ENCODE measurements at regions not wholly inside any gene's neighbourhood (a gene's known extent, or its start where the extent isn't known, plus 50 kb on each side); places are given as distances from the start of the nearest gene placed in this dataset.

- TF ChIP-seq CTCF (IDR thresholded peaks at IDR 0.05; ENCODE audit: poor library complexity, severe bottlenecking) = no peak
- TF ChIP-seq EP300 (conservative IDR thresholded peaks at IDR 0.05; ENCODE audit: poor library complexity, severe bottlenecking) = no peak
Observed at GRCh38 chr6:19009769-19010168, 622.6 kb downstream of the RNF144B start.
